Activated CD4-positive, alpha-beta T cell treated with anti-CD3 and anti-CD28 coated beads, Interleukin-2, amount 10 ng/mL, durations not matched to agents 24 days and 14 days (primary cell): ENCODE measurements at regions not wholly inside any gene's neighbourhood (a gene's known extent, or its start where the extent isn't known, plus 50 kb on each side); places are given as distances from the start of the nearest gene placed in this dataset.
"Not testable (repeated sequence)": the region's sequence is repeated elsewhere in the genome, so short reads cannot be mapped to it uniquely, and the experiment has no call there.

Experiments
- DNase-seq: peaks from one replicate; pipeline ENCODE4 v3.0.0; 2022
- H3K27ac Mint-ChIP-seq: one replicate; pipeline ENCODE4 v1.8.0; 2022; ENCODE audit warnings: mild to moderate bottlenecking, mixed read lengths
- H3K27me3 Mint-ChIP-seq: one replicate; pipeline ENCODE4 v1.8.0; 2022; ENCODE audit warnings: mixed read lengths
- H3K36me3 Mint-ChIP-seq: one replicate; pipeline ENCODE4 v1.8.0; 2022; ENCODE audit warnings: low read depth, mild to moderate bottlenecking, mixed read lengths
- H3K4me1 Mint-ChIP-seq: one replicate; pipeline ENCODE4 v1.8.0; 2021; ENCODE audit warnings: mixed read lengths
- H3K4me3 Mint-ChIP-seq: one replicate; pipeline ENCODE4 v1.8.0; 2022; ENCODE audit warnings: mild to moderate bottlenecking, moderate library complexity, mixed read lengths
- H3K9me3 Mint-ChIP-seq: one replicate; pipeline ENCODE4 v1.8.0; 2021; ENCODE audit warnings: mixed read lengths
- intact Hi-C: fragments of 100-400 bp; cut with micrococcal nuclease; formaldehyde crosslinking; loops from one replicate; pipeline ENCODE4 v1.15.1; 2023

DNA sequence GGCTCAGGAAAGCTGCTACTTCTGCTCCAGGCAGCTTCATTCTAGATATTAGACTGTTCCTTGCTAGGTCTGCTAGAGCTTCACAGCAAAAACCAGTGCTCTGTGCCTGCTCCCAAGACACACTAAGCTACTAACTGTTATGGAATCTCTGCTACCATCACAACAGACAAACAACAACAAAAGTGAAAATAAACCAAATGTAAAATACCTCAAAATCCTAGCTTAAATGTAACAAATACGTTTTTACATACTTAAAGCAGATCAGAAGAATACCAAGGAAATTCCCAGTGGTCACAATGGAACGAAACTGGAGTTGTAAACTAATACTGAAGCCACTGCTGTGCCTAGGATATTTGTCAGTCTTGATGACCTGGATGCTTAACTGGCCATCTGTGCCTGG is 84.6 kb upstream of the EZR start:
- Mint-ChIP-seq H3K27ac (no peak overlapping the region), H3K36me3 (peaks cover 9% of the 10 kb centered on the region), H3K27me3 (peaks cover 3% of the 10 kb centered on the region), H3K4me3 (no peak overlapping the region), H3K9me3 (peaks cover 31% of the 10 kb centered on the region), H3K4me1 (no peaks in the 10 kb centered on the region)
- intact Hi-C loops = no loop called here
- no peak for DNase-seq

DNA sequence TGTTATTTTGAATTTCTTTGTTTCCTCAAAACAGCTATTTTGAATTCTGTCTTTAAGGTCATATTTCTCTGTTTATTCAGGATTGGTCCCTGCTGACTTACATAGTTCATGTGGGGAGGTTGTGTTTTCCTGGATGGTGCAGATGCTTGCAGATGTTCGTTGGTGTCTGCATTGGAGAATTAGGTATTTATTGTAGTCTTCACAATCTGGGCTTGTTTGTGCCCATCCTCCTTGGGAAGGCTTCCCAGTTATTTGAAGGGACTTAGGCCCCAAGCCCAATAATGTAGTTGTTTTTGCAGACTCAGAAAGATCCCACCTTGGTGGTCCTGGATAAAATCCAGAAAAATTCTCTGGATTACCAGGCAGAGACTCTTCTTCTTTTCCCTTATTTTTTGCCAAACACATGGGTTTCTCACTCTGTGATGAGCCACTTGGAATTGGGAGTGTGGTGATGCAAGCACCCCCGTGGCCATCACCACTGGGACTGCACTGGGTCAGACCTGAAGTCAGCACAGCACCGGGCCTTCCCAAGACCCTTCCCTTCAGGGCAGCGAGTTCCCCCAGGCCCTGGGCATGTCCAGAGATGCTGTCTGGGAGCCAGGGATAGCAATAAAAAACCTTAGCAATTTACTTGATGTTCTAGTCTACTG is 81.6 kb upstream of the EZR start:
- DNase-seq = no peak
- H3K4me1 Mint-ChIP-seq = no peaks in the 10 kb centered on the region
- intact Hi-C loops = no loop called here
- H3K27ac Mint-ChIP-seq = no peak overlapping the region
- H3K36me3 Mint-ChIP-seq = peaks cover 6% of the 10 kb centered on the region
- peaks cover 14% of the 10 kb centered on the region for H3K9me3 Mint-ChIP-seq
- no peak overlapping the region for H3K4me3 Mint-ChIP-seq
- H3K27me3 Mint-ChIP-seq = peaks cover 3% of the 10 kb centered on the region

DNA sequence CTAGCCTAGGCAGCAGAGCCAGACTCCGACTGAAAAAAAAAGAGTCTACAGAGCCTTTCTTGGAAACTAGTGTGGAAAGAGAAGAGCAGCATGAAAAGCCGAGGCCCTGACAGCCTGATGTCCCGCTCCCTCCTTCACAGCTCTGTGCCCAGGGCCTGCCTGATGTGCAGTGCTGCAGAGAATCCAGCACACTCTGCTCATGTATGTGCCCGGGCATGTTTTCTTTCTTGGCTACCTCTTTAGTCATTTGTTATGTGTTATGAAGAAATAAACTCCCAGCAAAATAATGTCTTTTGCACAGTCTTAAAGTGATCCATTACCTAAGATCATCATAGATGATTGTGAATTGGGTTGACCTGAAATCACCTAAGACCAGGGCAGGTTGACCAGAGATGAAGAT is 78.1 kb upstream of the EZR start:
- Mint-ChIP-seq H3K4me1 (no peaks in the 10 kb centered on the region), H3K36me3 (no peaks in the 10 kb centered on the region), H3K27me3 (peaks cover 1% of the 10 kb centered on the region), H3K4me3 (no peak overlapping the region), H3K27ac (no peak overlapping the region), H3K9me3 (no peaks in the 10 kb centered on the region)
- intact Hi-C loops = no loop called here
- no peak for DNase-seq

DNA sequence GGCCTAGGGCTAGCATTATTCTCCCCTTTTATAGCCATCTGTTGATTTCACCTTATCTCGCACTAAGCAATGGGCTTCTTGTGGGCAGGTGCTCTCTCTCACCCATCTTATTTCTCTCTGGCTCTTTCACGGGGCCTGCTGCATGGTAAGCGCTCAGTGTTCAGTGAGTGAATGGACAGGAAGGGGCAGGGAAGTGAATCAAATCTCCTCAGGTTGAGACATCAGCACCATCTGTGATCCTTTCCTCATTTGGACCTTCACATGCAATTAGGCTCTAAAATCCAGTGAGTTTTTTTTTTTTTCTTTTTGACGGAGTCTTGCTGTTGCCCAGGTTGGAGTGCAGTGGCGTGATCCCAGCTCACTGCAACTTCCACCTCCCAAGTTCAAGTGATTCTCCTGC is 76.5 kb upstream of the EZR start:
- Mint-ChIP-seq H3K4me3 (no peak overlapping the region), H3K27me3 (peaks cover 1% of the 10 kb centered on the region), H3K9me3 (no peaks in the 10 kb centered on the region), H3K36me3 (no peaks in the 10 kb centered on the region), H3K27ac (no peak overlapping the region), H3K4me1 (no peaks in the 10 kb centered on the region)
- intact Hi-C loops = no loop called here
- no peak for DNase-seq

DNA sequence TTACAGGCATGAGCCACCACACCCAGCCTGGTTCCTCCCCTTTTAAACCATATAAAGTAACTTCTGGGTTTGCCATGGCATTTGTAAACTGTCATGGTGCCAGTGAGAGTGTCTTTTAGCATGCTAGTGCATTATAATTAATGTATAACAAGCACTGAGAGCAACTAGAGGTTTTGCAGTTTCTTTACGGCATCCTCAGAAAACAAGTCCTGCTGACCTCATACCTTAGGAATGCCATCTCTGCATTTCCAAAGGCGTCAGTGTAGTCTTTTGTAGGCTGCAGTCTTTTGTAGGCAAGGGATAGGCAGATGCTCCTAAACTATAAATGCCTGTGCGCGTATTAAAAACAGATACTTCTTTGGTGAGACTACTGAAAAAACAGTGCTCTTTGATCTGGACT is 75.0 kb upstream of the EZR start:
- Mint-ChIP-seq H3K27me3 (no peaks in the 10 kb centered on the region), H3K4me3 (no peak overlapping the region), H3K36me3 (no peaks in the 10 kb centered on the region), H3K27ac (no peak overlapping the region), H3K4me1 (no peaks in the 10 kb centered on the region), H3K9me3 (no peaks in the 10 kb centered on the region)
- intact Hi-C loops = no loop called here
- no peak for DNase-seq

DNA sequence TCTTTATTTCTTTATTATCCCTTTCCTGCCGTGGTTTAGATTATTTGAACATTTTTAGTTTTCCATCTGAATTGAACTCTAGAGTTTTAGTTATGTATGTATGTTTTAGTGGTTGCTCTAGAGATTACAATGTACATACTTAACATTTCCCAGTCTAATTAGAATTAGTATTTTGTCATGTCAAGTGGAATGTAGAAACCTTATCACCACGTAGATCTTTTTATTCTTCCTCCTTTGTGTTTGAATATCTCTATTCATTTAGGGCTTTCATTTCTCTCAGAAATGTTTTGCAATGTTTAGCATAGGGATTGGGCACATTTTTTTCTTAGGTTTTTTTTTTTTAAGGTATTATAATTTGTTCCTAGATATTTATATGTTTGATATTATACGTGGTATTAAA is 73.1 kb upstream of the EZR start:
- H3K27me3 Mint-ChIP-seq = peaks cover 4% of the 10 kb centered on the region
- no peak for DNase-seq
- intact Hi-C loops = no loop called here
- H3K36me3 Mint-ChIP-seq = no peaks in the 10 kb centered on the region
- H3K4me3 Mint-ChIP-seq = no peak overlapping the region
- H3K27ac Mint-ChIP-seq = no peak overlapping the region
- no peaks in the 10 kb centered on the region for H3K4me1 Mint-ChIP-seq
- no peaks in the 10 kb centered on the region for H3K9me3 Mint-ChIP-seq

DNA sequence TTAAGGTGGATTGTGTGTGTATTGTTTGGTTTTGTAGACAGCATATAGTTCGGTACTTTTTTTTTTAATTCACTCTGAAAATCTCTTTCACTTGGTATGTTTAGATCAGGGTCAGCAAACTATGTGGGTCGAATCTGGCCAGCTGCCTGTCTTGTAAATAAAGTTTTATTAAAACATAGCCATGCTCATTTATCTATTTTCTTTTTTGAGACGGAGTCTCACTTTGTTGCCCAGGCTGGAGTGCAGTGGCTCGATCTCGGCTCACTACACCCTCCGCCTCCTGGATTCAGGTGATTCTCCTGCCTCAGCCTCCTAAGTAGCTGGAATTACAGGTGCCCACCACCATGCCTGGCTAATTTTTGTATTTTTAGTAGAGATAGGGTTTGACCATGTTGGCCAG is 72.4 kb upstream of the EZR start:
- H3K27me3 Mint-ChIP-seq, H3K4me3 Mint-ChIP-seq, intact Hi-C loops, H3K9me3 Mint-ChIP-seq, H3K36me3 Mint-ChIP-seq, DNase-seq, H3K27ac Mint-ChIP-seq, H3K4me1 Mint-ChIP-seq: not testable (repeated sequence)

DNA sequence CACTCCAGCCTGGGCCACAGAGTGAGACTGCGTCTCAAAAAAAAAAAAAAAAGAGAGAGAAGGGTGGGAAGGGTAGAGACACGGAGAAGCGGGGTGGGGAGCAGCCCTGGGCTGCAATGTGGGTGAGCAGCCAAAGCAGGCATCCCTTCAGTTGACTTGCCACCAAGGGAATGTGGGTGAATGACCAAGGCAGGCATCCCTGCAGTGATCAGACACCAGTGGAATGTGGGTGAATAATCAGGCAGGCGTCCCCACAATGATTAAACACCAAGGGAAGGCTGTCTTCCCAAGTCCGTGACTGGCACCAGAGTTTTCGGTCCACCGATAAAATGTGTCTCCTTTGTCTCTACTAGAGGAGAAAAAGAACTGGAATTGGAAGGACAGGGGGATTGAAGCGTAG is 69.0 kb upstream of the EZR start:
- DNase-seq, H3K9me3 Mint-ChIP-seq, H3K4me1 Mint-ChIP-seq, H3K27ac Mint-ChIP-seq, H3K27me3 Mint-ChIP-seq, intact Hi-C loops, H3K4me3 Mint-ChIP-seq, H3K36me3 Mint-ChIP-seq: not testable (repeated sequence)

DNA sequence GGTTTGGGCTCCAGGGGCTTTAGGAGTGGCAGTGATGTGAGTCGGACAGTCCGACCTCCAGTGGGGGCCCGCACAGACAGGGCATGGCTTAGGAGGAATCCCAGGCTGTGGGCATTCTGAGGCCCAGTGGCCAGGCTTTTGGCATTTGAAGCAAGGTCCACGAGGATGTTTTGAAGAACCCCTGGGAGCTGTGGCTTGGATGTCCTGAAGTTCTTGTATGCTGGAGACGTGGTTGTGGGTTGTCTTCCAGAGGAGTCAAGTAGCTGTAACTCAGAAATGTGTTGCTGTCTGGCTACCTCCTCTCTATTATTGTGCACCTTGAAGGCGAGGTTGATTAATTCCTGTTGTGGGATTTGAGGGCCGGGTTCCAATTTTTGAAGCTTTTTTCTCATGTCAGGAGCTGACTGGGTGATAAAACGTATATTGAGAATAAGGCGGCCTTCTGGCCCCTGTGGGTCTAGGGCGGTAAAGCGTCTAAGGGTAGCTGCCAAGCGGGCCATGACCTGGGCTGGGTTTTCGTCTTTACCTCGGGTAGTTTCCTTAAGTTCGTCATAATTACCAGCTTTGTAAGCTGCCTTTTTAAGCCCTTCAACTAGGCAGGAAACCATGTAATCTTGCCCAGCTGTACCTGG is 67.3 kb upstream of the EZR start:
- H3K9me3 Mint-ChIP-seq, intact Hi-C loops, H3K27me3 Mint-ChIP-seq, H3K4me3 Mint-ChIP-seq, H3K4me1 Mint-ChIP-seq, DNase-seq, H3K36me3 Mint-ChIP-seq, H3K27ac Mint-ChIP-seq: not testable (repeated sequence)

DNA sequence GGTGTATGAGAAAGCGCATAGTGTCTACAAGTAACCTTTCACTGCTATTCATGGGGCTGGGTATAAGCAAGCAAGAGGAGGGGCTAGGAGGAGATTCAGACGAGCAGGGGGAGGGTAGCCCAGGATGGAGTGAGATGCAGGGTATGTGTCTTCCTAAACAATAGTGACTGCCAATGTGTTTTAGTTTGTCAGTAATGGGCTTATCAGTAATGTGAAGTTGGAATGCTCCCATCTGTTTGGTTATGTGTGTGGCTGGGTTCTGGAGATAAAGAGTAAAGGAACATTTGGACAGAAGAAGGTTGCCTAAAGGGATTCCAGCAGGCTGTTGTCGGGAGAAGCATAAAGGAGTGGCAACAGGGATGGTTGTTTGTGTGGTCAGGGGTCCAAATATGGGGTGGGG is 62.7 kb upstream of the EZR start:
- H3K9me3 Mint-ChIP-seq, H3K27ac Mint-ChIP-seq, H3K36me3 Mint-ChIP-seq, H3K4me1 Mint-ChIP-seq, H3K4me3 Mint-ChIP-seq, DNase-seq, H3K27me3 Mint-ChIP-seq, intact Hi-C loops: not testable (repeated sequence)

DNA sequence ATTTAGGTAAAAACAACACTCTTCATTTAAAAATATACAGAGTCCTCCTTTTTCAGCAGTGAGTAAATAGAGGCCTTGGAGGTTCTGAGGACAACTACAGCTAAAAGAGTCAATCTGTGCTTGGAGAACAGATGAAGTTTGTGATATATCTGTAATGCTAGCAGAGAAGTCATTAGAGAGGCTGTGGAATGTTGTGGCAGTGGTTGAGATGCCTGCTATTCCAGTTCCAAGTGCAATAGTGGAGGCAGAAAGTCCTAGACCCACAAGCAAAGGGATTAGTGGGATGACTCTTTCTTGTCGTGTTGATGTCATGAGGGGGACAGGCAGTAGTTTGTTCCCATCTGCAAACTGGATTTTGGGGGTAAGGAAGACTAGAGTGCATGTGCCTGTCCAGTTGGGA is 62.1 kb upstream of the EZR start:
- not testable (repeated sequence) for H3K36me3 Mint-ChIP-seq, DNase-seq, H3K27me3 Mint-ChIP-seq

DNA sequence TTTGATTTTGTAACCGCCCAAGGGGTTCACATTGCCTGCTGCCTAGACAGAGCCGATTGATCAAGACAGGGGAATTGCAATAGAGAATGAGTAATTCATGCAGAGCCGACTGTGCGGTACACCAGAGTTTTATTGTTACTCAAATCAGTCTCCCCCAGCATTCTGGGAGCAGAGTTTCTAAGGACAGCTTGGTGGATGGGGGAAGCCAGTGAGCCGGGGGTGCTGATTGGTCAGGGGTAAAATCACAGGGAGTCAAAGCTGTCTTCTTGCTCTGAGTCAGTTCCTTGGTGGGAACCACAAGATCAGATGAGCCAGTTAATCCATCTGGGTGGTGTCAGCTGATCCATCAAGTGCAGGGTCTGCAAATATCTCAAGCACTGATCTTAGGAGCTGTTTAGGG is 60.0 kb upstream of the EZR start:
- Mint-ChIP-seq H3K27me3 (peaks cover 2% of the 10 kb centered on the region), H3K9me3 (peaks cover 10% of the 10 kb centered on the region), H3K4me3 (no peak overlapping the region), H3K27ac (no peak overlapping the region), H3K36me3 (peaks cover 3% of the 10 kb centered on the region), H3K4me1 (peaks cover 6% of the 10 kb centered on the region)
- intact Hi-C loops = loop anchor here (1.0 kb wide), 1 partner anchor 9 kb away; no protein-coding TSS in a partner anchor
- DNase-seq = peak; percentile 70

More for the DNA sequence above, 62.1 kb upstream of the EZR start:
- intact Hi-C loops, H3K27ac Mint-ChIP-seq, H3K4me3 Mint-ChIP-seq, H3K9me3 Mint-ChIP-seq, H3K4me1 Mint-ChIP-seq: not testable (repeated sequence)

DNA sequence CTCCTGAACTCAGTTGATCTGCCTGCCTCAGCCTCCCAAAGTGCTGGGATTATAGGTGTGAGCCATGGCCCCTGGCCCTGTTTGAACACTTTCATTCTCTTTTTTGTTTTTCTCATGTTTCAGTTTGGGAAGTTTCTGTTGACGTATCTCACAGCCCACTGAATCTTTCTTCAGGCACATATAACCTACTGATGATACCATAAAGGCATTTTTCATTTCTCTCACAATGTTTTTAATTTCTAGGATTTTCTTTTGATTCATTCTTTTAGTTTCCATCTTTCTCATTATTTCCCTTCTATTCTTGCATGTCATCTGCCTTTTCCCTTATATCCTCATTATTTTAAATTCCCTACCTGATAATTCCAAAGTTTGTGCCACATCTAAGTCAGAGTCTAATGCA is 58.5 kb upstream of the EZR start:
- intact Hi-C loops = no loop called here
- DNase-seq = no peak
- Mint-ChIP-seq H3K9me3 (peaks cover 13% of the 10 kb centered on the region), H3K4me1 (peaks cover 8% of the 10 kb centered on the region), H3K4me3 (no peak overlapping the region), H3K27me3 (peaks cover 6% of the 10 kb centered on the region), H3K27ac (no peak overlapping the region), H3K36me3 (peaks cover 5% of the 10 kb centered on the region)

DNA sequence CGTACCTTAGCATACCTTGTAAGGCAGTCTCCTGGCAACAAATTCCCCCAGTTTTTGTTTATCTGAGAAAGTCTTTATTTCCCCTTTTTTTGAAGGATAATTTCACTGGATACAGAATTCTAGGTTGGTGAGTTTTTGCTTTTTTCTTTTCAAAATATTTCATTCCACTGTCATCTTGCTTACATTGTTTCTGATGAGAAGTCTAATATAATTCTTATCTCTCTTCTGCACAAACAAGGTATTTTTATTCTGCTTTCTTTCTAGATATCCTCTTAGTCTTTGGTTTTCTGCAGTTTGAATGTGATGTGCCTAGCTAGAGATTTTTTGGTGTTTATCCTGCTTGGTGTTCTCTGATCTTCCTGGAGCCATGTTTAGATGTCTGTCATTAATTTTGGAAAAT is 57.7 kb upstream of the EZR start:
- no peak overlapping the region for H3K4me3 Mint-ChIP-seq
- no peak overlapping the region for H3K27ac Mint-ChIP-seq
- intact Hi-C loops = no loop called here
- no peak for DNase-seq
- H3K36me3 Mint-ChIP-seq = peaks cover 5% of the 10 kb centered on the region
- peaks cover 13% of the 10 kb centered on the region for H3K9me3 Mint-ChIP-seq
- peaks cover 8% of the 10 kb centered on the region for H3K4me1 Mint-ChIP-seq
- peaks cover 6% of the 10 kb centered on the region for H3K27me3 Mint-ChIP-seq

DNA sequence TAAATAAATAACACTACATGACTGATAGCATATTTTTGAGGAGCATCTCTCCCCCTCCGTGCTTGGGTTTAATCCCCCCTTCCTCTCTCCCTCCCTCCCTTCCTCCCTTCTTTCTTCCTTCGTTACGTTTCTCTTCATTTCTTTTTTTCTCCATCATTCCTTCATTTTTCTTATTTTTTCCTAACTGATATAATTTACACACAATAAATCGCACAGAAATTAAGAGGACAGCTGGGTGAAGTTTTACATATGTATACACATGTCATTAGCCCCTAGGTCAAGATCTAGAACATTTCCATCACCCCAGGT is 51.4 kb upstream of the EZR start:
- peaks cover 29% of the 10 kb centered on the region for H3K4me1 Mint-ChIP-seq
- DNase-seq = no peak
- intact Hi-C loops = loop anchor here (1.0 to 5.0 kb wide), 3 partner anchors 9 to 73 kb away; no protein-coding TSS in a partner anchor
- H3K36me3 Mint-ChIP-seq = peaks cover 2% of the 10 kb centered on the region
- H3K9me3 Mint-ChIP-seq = peaks cover 4% of the 10 kb centered on the region
- H3K27ac Mint-ChIP-seq = peak overlapping the region; percentile 98
- H3K4me3 Mint-ChIP-seq = peak overlapping the region; percentile 86
- peaks cover 4% of the 10 kb centered on the region for H3K27me3 Mint-ChIP-seq
